H9 (cell line): ENCODE measurements at regions not wholly inside any gene's neighbourhood (a gene's known extent, or its start where the extent isn't known, plus 50 kb on each side); places are given as distances from the start of the nearest gene placed in this dataset.

Experiments
- DNase-seq: peaks from one replicate; pipeline ENCODE4 v3.0.0-alpha.2; 2017
- H2AFZ ChIP-seq: one replicate; pipeline ENCODE4 v1.6.1; 2013; ENCODE audit warnings: mild to moderate bottlenecking, low read length, control low read depth, moderate library complexity
- H2AK5ac ChIP-seq: 2 replicates; pipeline ENCODE4 v1.6.1; 2013; ENCODE audit warnings: low read length, control low read depth, mixed read lengths; ENCODE audit not compliant: insufficient read length
- H2BK120ac ChIP-seq: one replicate; pipeline ENCODE4 v1.6.1; 2013; ENCODE audit warnings: low read depth, mild to moderate bottlenecking, low read length, control low read depth, inconsistent platforms; ENCODE audit not compliant: poor library complexity, severe bottlenecking
- H2BK12ac ChIP-seq: 2 replicates; pipeline ENCODE4 v1.6.1; 2013; ENCODE audit warnings: low read length, control low read depth, mixed read lengths, low read depth; ENCODE audit not compliant: insufficient read length
- H2BK15ac ChIP-seq: 2 replicates; pipeline ENCODE4 v1.6.1; 2013; ENCODE audit warnings: low read depth, low read length, control low read depth
- H2BK20ac ChIP-seq: one replicate; pipeline ENCODE4 v1.6.1; 2013; ENCODE audit warnings: low read depth, mild to moderate bottlenecking, low read length, control low read depth, inconsistent platforms; ENCODE audit not compliant: poor library complexity, severe bottlenecking
- H2BK5ac ChIP-seq: 2 replicates; pipeline ENCODE4 v1.6.1; 2013; ENCODE audit warnings: low read length, control low read depth, mixed read lengths; ENCODE audit not compliant: insufficient read length
- H3K14ac ChIP-seq: 2 replicates; pipeline ENCODE4 v1.6.1; 2013; ENCODE audit warnings: low read length, control low read depth; ENCODE audit not compliant: insufficient read depth
- H3K18ac ChIP-seq: 2 replicates; pipeline ENCODE4 v1.6.1; 2013; ENCODE audit warnings: low read depth, mild to moderate bottlenecking, mixed read lengths, low read length, control low read depth; ENCODE audit not compliant: insufficient read length
- H3K23ac ChIP-seq: 2 replicates; pipeline ENCODE4 v1.6.1; 2013; ENCODE audit warnings: low read length, control low read depth, mixed read lengths, low read depth; ENCODE audit not compliant: insufficient read length
- H3K23me2 ChIP-seq: 2 replicates; pipeline ENCODE4 v1.6.1; 2013; ENCODE audit warnings: low read depth, mild to moderate bottlenecking, mixed read lengths, low read length, control low read depth; ENCODE audit not compliant: insufficient read length, poor library complexity, severe bottlenecking
- H3K27ac ChIP-seq: 2 replicates; pipeline ENCODE4 v1.5.1; 2013; ENCODE audit warnings: low read length, control low read depth, mixed read lengths, low read depth; ENCODE audit not compliant: insufficient read length
- H3K27me3 ChIP-seq: 2 replicates; pipeline ENCODE4 v1.6.1; 2013; ENCODE audit warnings: low read length, control low read depth, inconsistent platforms; ENCODE audit not compliant: insufficient read depth
- H3K4ac ChIP-seq: 2 replicates; pipeline ENCODE4 v1.6.1; 2013; ENCODE audit warnings: low read depth, mild to moderate bottlenecking, control low read depth, inconsistent platforms, low read length, moderate library complexity
- H3K4me1 ChIP-seq: 2 replicates; pipeline ENCODE4 v1.6.1; 2013; ENCODE audit warnings: low read length, control low read depth, inconsistent platforms; ENCODE audit not compliant: insufficient read depth
- H3K4me2 ChIP-seq: 2 replicates; pipeline ENCODE4 v1.6.1; 2013; ENCODE audit warnings: low read length, control low read depth, mixed read lengths; ENCODE audit not compliant: insufficient read length, insufficient read depth
- H3K56ac ChIP-seq: 2 replicates; pipeline ENCODE4 v1.6.1; 2013; ENCODE audit warnings: low read depth, mild to moderate bottlenecking, mixed read lengths, low read length, control low read depth; ENCODE audit not compliant: insufficient read length
- H3K79me1 ChIP-seq: 2 replicates; pipeline ENCODE4 v1.6.1; 2013; ENCODE audit warnings: low read depth, mild to moderate bottlenecking, moderate library complexity, low read length, control low read depth, inconsistent platforms; ENCODE audit not compliant: insufficient read depth, poor library complexity, severe bottlenecking
- H3K79me2 ChIP-seq: 2 replicates; pipeline ENCODE4 v1.6.1; 2013; ENCODE audit warnings: low read length, control low read depth, inconsistent platforms; ENCODE audit not compliant: insufficient read depth
- H3K9ac ChIP-seq: 2 replicates; pipeline ENCODE4 v1.6.1; 2013; ENCODE audit warnings: low read length, control low read depth, mixed read lengths; ENCODE audit not compliant: insufficient read length; ENCODE audit errors: extremely low read depth
- H3K9me3 ChIP-seq: one replicate; pipeline ENCODE4 v1.6.1; 2013; ENCODE audit warnings: low read depth, low read length, inconsistent platforms; ENCODE audit not compliant: control insufficient read depth
- H3T11ph ChIP-seq: one replicate; pipeline ENCODE4 v1.6.1; 2013; ENCODE audit warnings: mild to moderate bottlenecking, low read length, control low read depth, inconsistent platforms
- H4K20me1 ChIP-seq: one replicate; pipeline ENCODE4 v1.6.1; 2013; ENCODE audit not compliant: control insufficient read depth, insufficient read length, insufficient read depth
- H4K5ac ChIP-seq: 2 replicates; pipeline ENCODE4 v1.6.1; 2013; ENCODE audit warnings: low read depth, mild to moderate bottlenecking, mixed read lengths, low read length, control low read depth; ENCODE audit not compliant: insufficient read length
- H4K8ac ChIP-seq: replicated peaks from 2 replicates; pipeline ENCODE4 v1.6.1; 2013; ENCODE audit warnings: low read length, control low read depth, mixed read lengths, low read depth; ENCODE audit not compliant: insufficient read length
- H4K91ac ChIP-seq: 2 replicates; pipeline ENCODE4 v1.6.1; 2013; ENCODE audit warnings: low read depth, mild to moderate bottlenecking, moderate library complexity, mixed read lengths, low read length, control low read depth; ENCODE audit not compliant: insufficient read length
- H3K27ac Mint-ChIP-seq, 3 experiments: 2 replicates in 2 of 3; 3 replicates in 1 of 3; pipeline ENCODE4 v1.8.0; 2020 to 2021; ENCODE audit warnings: mixed read lengths in 3 of 3, mild to moderate bottlenecking in 1 of 3, moderate library complexity in 1 of 3
- H3K27me3 Mint-ChIP-seq: 2 replicates; pipeline ENCODE4 v1.8.0; 2021; ENCODE audit warnings: low read depth, mild to moderate bottlenecking, moderate library complexity, mixed read lengths
- H3K36me3 Mint-ChIP-seq, 3 experiments: 2 replicates in 2 of 3; 3 replicates in 1 of 3; pipeline ENCODE4 v1.8.0; 2020 to 2021; ENCODE audit warnings: low read depth in 3 of 3, mixed read lengths in 3 of 3; ENCODE audit not compliant: insufficient read depth in 1 of 3
- H3K4me1 Mint-ChIP-seq, 2 experiments: 2 replicates each; pipeline ENCODE4 v1.8.0; 2020; ENCODE audit warnings: mixed read lengths in 2 of 2
- H3K4me3 Mint-ChIP-seq, 2 experiments: 2 replicates in 1 of 2; 3 replicates in 1 of 2; pipeline ENCODE4 v1.8.0; 2020 to 2021; ENCODE audit warnings: mild to moderate bottlenecking in 2 of 2, mixed read lengths in 2 of 2, moderate library complexity in 1 of 2
- H3K9me3 Mint-ChIP-seq, 2 experiments: 2 replicates in 1 of 2; 3 replicates in 1 of 2; pipeline ENCODE4 v1.8.0; 2020; ENCODE audit warnings: mild to moderate bottlenecking in 2 of 2, mixed read lengths in 2 of 2, moderate library complexity in 1 of 2
- WGBS: extraction: QIAGEN DNeasy Blood & Tissue Kit; methylation state at CpG from one replicate; pipeline ENCODE4 v1.1.7; 2013; ENCODE audit warnings: missing lambda C conversion rate, low lambda C conversion rate, mixed read lengths; ENCODE audit not compliant: insufficient read length; ENCODE audit errors: extremely low coverage; 5-methylcytosine and 5-hydroxymethylcytosine counted together
- TF ChIP-seq, protein P1 (sequence below): fragments of 200-600 bp; sonication (generic); conservative IDR thresholded peaks from 3 replicates; pipeline ENCODE4 v1.8.0; 2021; ENCODE audit warnings: antibody characterized with exemption, mild to moderate bottlenecking

DNA sequence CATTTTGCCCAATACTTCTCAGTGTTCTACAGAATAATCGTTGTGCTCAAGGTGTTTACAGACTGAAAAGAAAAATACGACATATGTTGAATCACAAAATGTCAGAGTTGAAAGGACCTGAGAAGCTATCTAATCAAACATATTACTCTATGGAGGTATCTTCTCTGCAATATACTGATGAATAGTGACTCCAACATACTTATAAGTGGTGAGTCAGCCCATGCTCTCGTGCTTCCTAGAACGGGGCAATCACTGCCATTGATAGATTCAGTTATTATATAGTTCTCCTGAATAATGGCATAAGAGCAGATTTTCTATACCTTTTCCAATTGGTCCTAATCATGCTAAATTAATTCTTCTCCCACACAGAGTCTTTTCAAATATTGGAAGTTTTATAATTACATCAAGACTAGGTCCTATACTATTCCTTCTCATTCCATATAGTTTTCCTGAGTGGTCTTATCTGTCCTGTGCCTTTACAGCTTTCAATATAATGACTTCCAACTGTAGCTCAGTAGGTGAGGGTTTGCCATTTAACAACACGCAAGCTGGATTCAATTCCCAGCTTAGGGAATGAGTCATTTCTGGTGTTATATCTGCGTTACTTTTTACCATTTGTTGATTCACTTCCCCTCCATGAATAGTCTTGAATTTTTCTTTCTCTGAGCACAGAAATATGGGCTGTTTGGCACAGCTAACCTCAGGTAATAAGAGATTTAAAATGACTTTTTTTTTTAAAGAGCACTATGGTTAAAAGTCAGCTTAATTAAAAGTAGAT lies 81.1 kb downstream of the PLK2 start:
- Mint-ChIP-seq H3K4me1 (no peaks in the 10 kb centered on the region), H3K4me3 (no peak overlapping the region), H3K36me3 (peaks cover 29 to 46% (median 46%) of the 10 kb centered on the region in 3 experiments), H3K27ac (no peak overlapping the region), H3K27me3 (no peaks in the 10 kb centered on the region), H3K9me3 (peaks cover 61 to 64% of the 10 kb centered on the region in 2 experiments)
- H2AFZ ChIP-seq = no peak overlapping the region
- H2BK20ac ChIP-seq = no peak overlapping the region
- no CpG with 5 or more reads among the region's 6 CpGs for WGBS
- H4K20me1 ChIP-seq = no peaks in the 10 kb centered on the region
- H3T11ph ChIP-seq = no peak overlapping the region
- H3K14ac ChIP-seq = no peak overlapping the region
- no peaks in the 10 kb centered on the region for H3K27me3 ChIP-seq
- no peak overlapping the region for H3K9ac ChIP-seq
- no peaks in the 10 kb centered on the region for H3K4me1 ChIP-seq
- H3K56ac ChIP-seq = no peak overlapping the region
- H3K79me2 ChIP-seq = no peaks in the 10 kb centered on the region
- no peak overlapping the region for H2AK5ac ChIP-seq
- H3K4me2 ChIP-seq = no peak overlapping the region
- H2BK120ac ChIP-seq = no peak overlapping the region
- no peaks in the 10 kb centered on the region for H3K79me1 ChIP-seq
- DNase-seq = no peak
- no peak overlapping the region for H2BK5ac ChIP-seq
- H4K5ac ChIP-seq = no peak overlapping the region
- H3K18ac ChIP-seq = no peak overlapping the region
- H4K8ac ChIP-seq = no peak overlapping the region
- no peak overlapping the region for H2BK12ac ChIP-seq
- H3K23ac ChIP-seq = no peak overlapping the region
- H3K9me3 ChIP-seq = peaks cover 23% of the 10 kb centered on the region
- no peak overlapping the region for H2BK15ac ChIP-seq
- no peak overlapping the region for H3K27ac ChIP-seq
- H4K91ac ChIP-seq = no peak overlapping the region
- no peak overlapping the region for H3K4ac ChIP-seq
- no peaks in the 10 kb centered on the region for H3K23me2 ChIP-seq
- TF ChIP-seq, protein P1, sequence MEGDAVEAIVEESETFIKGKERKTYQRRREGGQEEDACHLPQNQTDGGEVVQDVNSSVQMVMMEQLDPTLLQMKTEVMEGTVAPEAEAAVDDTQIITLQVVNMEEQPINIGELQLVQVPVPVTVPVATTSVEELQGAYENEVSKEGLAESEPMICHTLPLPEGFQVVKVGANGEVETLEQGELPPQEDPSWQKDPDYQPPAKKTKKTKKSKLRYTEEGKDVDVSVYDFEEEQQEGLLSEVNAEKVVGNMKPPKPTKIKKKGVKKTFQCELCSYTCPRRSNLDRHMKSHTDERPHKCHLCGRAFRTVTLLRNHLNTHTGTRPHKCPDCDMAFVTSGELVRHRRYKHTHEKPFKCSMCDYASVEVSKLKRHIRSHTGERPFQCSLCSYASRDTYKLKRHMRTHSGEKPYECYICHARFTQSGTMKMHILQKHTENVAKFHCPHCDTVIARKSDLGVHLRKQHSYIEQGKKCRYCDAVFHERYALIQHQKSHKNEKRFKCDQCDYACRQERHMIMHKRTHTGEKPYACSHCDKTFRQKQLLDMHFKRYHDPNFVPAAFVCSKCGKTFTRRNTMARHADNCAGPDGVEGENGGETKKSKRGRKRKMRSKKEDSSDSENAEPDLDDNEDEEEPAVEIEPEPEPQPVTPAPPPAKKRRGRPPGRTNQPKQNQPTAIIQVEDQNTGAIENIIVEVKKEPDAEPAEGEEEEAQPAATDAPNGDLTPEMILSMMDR = no peak
